Stimulated activated CD4-positive, alpha-beta T cell treated with anti-CD3 and anti-CD28 coated beads, Interleukin-12 subunit alpha, Interleukin-12 subunit beta, amount 100 ng/mL, for 24 hours (primary cell): ENCODE measurements at regions not wholly inside any gene's neighbourhood (a gene's known extent, or its start where the extent isn't known, plus 50 kb on each side); places are given as distances from the start of the nearest gene placed in this dataset.

Experiments
- DNase-seq, 2 experiments: peaks; one replicate each; pipeline ENCODE4 v3.0.0-alpha.2; 2020; ENCODE audit warnings: low read depth in 2 of 2

- DNase-seq = no peak
Observed at GRCh38 chr16:64654178-64654577, 467.7 kb downstream of the CDH11 start.

GRCh38 chr16:64648282-64648681, 473.6 kb downstream of the CDH11 start:
- DNase-seq = no peak

- DNase-seq = no peak
Observed at GRCh38 chr16:64641343-64641742, 480.5 kb downstream of the CDH11 start.

- no peak for DNase-seq
Observed at GRCh38 chr16:64638766-64639165, 483.1 kb downstream of the CDH11 start.

GRCh38 chr16:64629622-64630021, 492.2 kb downstream of the CDH11 start:
- no peak for DNase-seq

GRCh38 chr16:64627781-64628180, 494.1 kb downstream of the CDH11 start:
- DNase-seq = no peak

GRCh38 chr16:64627288-64627687, 494.6 kb downstream of the CDH11 start:
- no peak for DNase-seq

- no peak for DNase-seq
Observed at GRCh38 chr16:64626776-64627175, 495.1 kb downstream of the CDH11 start.

- no peak for DNase-seq
Observed at GRCh38 chr16:64621616-64622015, 500.2 kb downstream of the CDH11 start.

- DNase-seq = no peak
Observed at GRCh38 chr16:64617836-64618476, 503.9 kb downstream of the CDH11 start.

- no peak for DNase-seq
Observed at GRCh38 chr16:64615630-64616280, 506.1 kb downstream of the CDH11 start.

GRCh38 chr16:64596196-64596595, 525.7 kb downstream of the CDH11 start:
- DNase-seq = no peak

- DNase-seq = no peak
Observed at GRCh38 chr16:64590513-64590912, 531.4 kb downstream of the CDH11 start.

- DNase-seq = no peak
Observed at GRCh38 chr16:64589836-64590235, 532.0 kb downstream of the CDH11 start.

- no peak for DNase-seq
Observed at GRCh38 chr16:64586781-64587180, 535.1 kb downstream of the CDH11 start.

GRCh38 chr16:64585367-64585766, 536.5 kb downstream of the CDH11 start:
- DNase-seq = no peak

- no peak for DNase-seq
Observed at GRCh38 chr16:64580558-64580957, 541.3 kb downstream of the CDH11 start.

GRCh38 chr16:64579712-64580111, 542.2 kb downstream of the CDH11 start:
- DNase-seq = no peak

GRCh38 chr16:64545768-64546167, 576.1 kb downstream of the CDH11 start:
- no peak for DNase-seq

GRCh38 chr16:64544859-64545258, 577.0 kb downstream of the CDH11 start:
- DNase-seq = no peak

- DNase-seq = no peak
Observed at GRCh38 chr16:64543441-64543840, 578.4 kb downstream of the CDH11 start.

- no peak for DNase-seq
Observed at GRCh38 chr16:64543031-64543430, 578.8 kb downstream of the CDH11 start.

GRCh38 chr16:64542152-64542551, 579.7 kb downstream of the CDH11 start:
- no peak for DNase-seq

GRCh38 chr16:64541621-64542020, 580.2 kb downstream of the CDH11 start:
- no peak for DNase-seq
